GM12878 (cell line): ENCODE measurements at regions not wholly inside any gene's neighbourhood (a gene's known extent, or its start where the extent isn't known, plus 50 kb on each side); places are given as distances from the start of the nearest gene placed in this dataset.

Source experiments
- ATAC-seq: fragments of 200-7000 bp; cut with Tn5 transposase; 3 replicates; pipeline ENCODE4 v1.9.1; 2020; ENCODE audit warnings: mild to moderate bottlenecking, moderate library complexity
- BruUV-seq: library from RNA; stranded (reverse); fragments of 400-500 nt; replicated peaks from 2 replicates; lab custom pipeline; 2021; lab: Mats Ljungman, UMichigan
- CTCF ChIA-PET: fragments of 300-600 bp; sonication (Branson Sonifier 250); formaldehyde crosslinking; extraction: SDS; loops from one replicate; lab custom pipeline; 2021; ENCODE audit warnings: inconsistent platforms; lab: Yijun Ruan, JAX
- POLR2A ChIA-PET: fragments of 350-600 bp; formaldehyde crosslinking; extraction: SDS; loops from one replicate; lab custom pipeline; 2021; ENCODE audit warnings: inconsistent platforms; lab: Charles Lee
- RAD21 ChIA-PET: fragments of 300-600 bp; sonication (Branson Sonifier 250); formaldehyde crosslinking; loops from one replicate; lab custom pipeline; 2023; ENCODE audit warnings: antibody characterized with exemption; ENCODE audit not compliant: unreplicated experiment; lab: Charles Lee
- SMC1A ChIA-PET: fragments of 300-600 bp; sonication (Branson Sonifier 250); formaldehyde crosslinking; loops from one replicate; lab custom pipeline; 2023; ENCODE audit not compliant: unreplicated experiment, uncharacterized antibody; lab: Charles Lee
- DNase-seq: peaks from one replicate; pipeline ENCODE4 v3.0.0-alpha.2; 2011; ENCODE audit warnings: low read depth, low spot score
- FAIRE-seq: peaks from 3 replicates; lab custom pipeline; 2011; peaks lifted over from hg19 to GRCh38; lab: Jason Lieb, UNC
- H2AFZ ChIP-seq: 2 replicates; pipeline ENCODE4 v1.6.0; 2011; ENCODE audit warnings: low read depth, low read length, control low read depth; ENCODE audit not compliant: control insufficient read depth
- H3K27ac ChIP-seq: 2 replicates; pipeline ENCODE4 v1.5.1; 2011; ENCODE audit warnings: control low read depth; ENCODE audit not compliant: control insufficient read depth, insufficient read depth
- H3K27me3 ChIP-seq, 2 experiments: replicated peaks in 1 of 2; 2 replicates each; pipeline versions ENCODE4 v1.6.0 to v1.6.1; 2011; ENCODE audit warnings: low read length in 1 of 2; ENCODE audit not compliant: control insufficient read depth in 2 of 2, insufficient read depth in 2 of 2
- H3K36me3 ChIP-seq, 2 experiments: 2 replicates each; pipeline ENCODE4 v1.5.1; 2011; ENCODE audit warnings: low read length in 1 of 2; ENCODE audit not compliant: control insufficient read depth in 2 of 2, insufficient read depth in 2 of 2
- H3K4me1 ChIP-seq: 2 replicates; pipeline ENCODE4 v1.6.1; 2011; ENCODE audit warnings: mild to moderate bottlenecking, low read length, moderate library complexity, mixed read lengths; ENCODE audit not compliant: control insufficient read depth, insufficient read depth
- H3K4me2 ChIP-seq: 2 replicates; pipeline ENCODE4 v1.6.0; 2011; ENCODE audit warnings: control low read depth; ENCODE audit not compliant: control insufficient read depth, insufficient read depth
- H3K4me3 ChIP-seq: fragments of 200-600 bp; sonication (generic); 2 replicates; pipeline ENCODE4 v1.5.1; 2016
- H3K79me2 ChIP-seq: 2 replicates; pipeline ENCODE4 v1.6.0; 2011; ENCODE audit warnings: low read length; ENCODE audit not compliant: control insufficient read depth, insufficient read depth
- H3K9ac ChIP-seq: 2 replicates; pipeline ENCODE4 v1.8.0; 2011; ENCODE audit warnings: low read length, control low read depth, mixed read lengths; ENCODE audit not compliant: control insufficient read depth, insufficient read depth
- H3K9me3 ChIP-seq: replicated peaks from 3 replicates; pipeline ENCODE4 v1.5.1; 2011; ENCODE audit warnings: mild to moderate bottlenecking, low read length; ENCODE audit not compliant: control insufficient read depth, insufficient read depth
- H4K20me1 ChIP-seq: 2 replicates; pipeline ENCODE4 v1.6.0; 2011; ENCODE audit not compliant: control insufficient read depth, insufficient read depth
- ASH2L ChIP-seq: fragments of 300-600, 200-600 bp; sonication (generic); IDR thresholded peaks from 2 replicates; pipeline ENCODE4 v1.6.1; 2017; ENCODE audit warnings: low read depth, mild to moderate bottlenecking, borderline replicate concordance
- CBFB ChIP-seq: IDR thresholded peaks from 2 replicates; pipeline ENCODE4 v1.6.1; 2016; ENCODE audit warnings: antibody characterized with exemption, low read depth
- CEBPZ ChIP-seq: fragments of 150-350 bp; IDR thresholded peaks from 2 replicates; pipeline ENCODE4 v1.6.1; 2016; ENCODE audit warnings: low read depth, low read length
- CTCF ChIP-seq, 3 experiments: IDR thresholded peaks in 2 of 3; conservative IDR thresholded peaks in 1 of 3; 2 replicates each; pipeline ENCODE4 v1.5.1; 2011; ENCODE audit warnings: low read depth in 3 of 3, low read length in 3 of 3, mild to moderate bottlenecking in 3 of 3, control low read depth in 2 of 3, moderate library complexity in 2 of 3, inconsistent platforms in 1 of 3, mixed read lengths in 1 of 3; ENCODE audit not compliant: control insufficient read depth in 2 of 3, insufficient read depth in 1 of 3; ENCODE audit errors: extremely low read depth in 1 of 3
- IRF3 ChIP-seq: fragments of 450-650 bp; IDR thresholded peaks from 2 replicates; pipeline ENCODE4 v1.6.1; 2014; ENCODE audit warnings: mild to moderate bottlenecking
- KAT2A ChIP-seq: conservative IDR thresholded peaks from 2 replicates; pipeline ENCODE4 v1.6.1; 2011; ENCODE audit warnings: low read depth, low read length; ENCODE audit not compliant: control insufficient read depth
- MTA3 ChIP-seq: IDR thresholded peaks from 2 replicates; pipeline ENCODE4 v1.6.1; 2012; ENCODE audit warnings: low read length, inconsistent platforms, borderline replicate concordance
- MYC ChIP-seq: IDR thresholded peaks from 2 replicates; pipeline ENCODE4 v1.6.1; 2011; ENCODE audit warnings: mild to moderate bottlenecking, low read length, moderate library complexity, inconsistent platforms; ENCODE audit not compliant: insufficient read depth, insufficient replicate concordance, insufficient read length, severe bottlenecking
- NR2C2 ChIP-seq: IDR thresholded peaks from 2 replicates; pipeline ENCODE4 v1.6.1; 2011; ENCODE audit warnings: borderline replicate concordance, low read depth; ENCODE audit not compliant: control insufficient read depth, insufficient read length
- NRF1 ChIP-seq: conservative IDR thresholded peaks from 2 replicates; pipeline ENCODE4 v1.6.1; 2011; ENCODE audit warnings: mild to moderate bottlenecking, low read depth, low read length, improper control_type of control experiment
- SIX5 ChIP-seq: IDR thresholded peaks from 2 replicates; pipeline ENCODE4 v1.6.1; 2011; ENCODE audit warnings: mild to moderate bottlenecking, low read depth, low read length, moderate library complexity; ENCODE audit not compliant: severe bottlenecking
- SMC3 ChIP-seq: IDR thresholded peaks from 2 replicates; pipeline ENCODE4 v1.6.1; 2011; ENCODE audit warnings: low read length, improper control_type of control experiment, borderline replicate concordance
- ZBTB40 ChIP-seq: fragments of 450-650 bp; IDR thresholded peaks from 2 replicates; pipeline ENCODE4 v1.6.1; 2016; ENCODE audit warnings: mild to moderate bottlenecking, moderate library complexity, borderline replicate concordance
- WGBS: methylation state at CpG from one replicate; pipeline ENCODE4 v1.1.6; 2016; ENCODE audit warnings: low lambda C conversion rate; ENCODE audit not compliant: insufficient replicate concordance, insufficient coverage; ENCODE audit errors: missing lambda C conversion rate; 5-methylcytosine and 5-hydroxymethylcytosine counted together
- in situ Hi-C: fragments of 300-500 bp; cut with MboI; formaldehyde crosslinking; loops from 9 replicates; pipeline ENCODE4 v1.14.3; 2018; ENCODE audit warnings: mixed read lengths
- intact Hi-C: fragments of 100-400 bp; cut with micrococcal nuclease; formaldehyde crosslinking; loops from one replicate; pipeline ENCODE4 v1.14.2; 2022; ENCODE audit not compliant: unreplicated experiment

GRCh38 chr13:104461049-104461448, 1394.8 kb upstream of the SLC10A2 start:
- in situ Hi-C loops (no loop called here), intact Hi-C loops (no loop called here)
- no peaks in the 10 kb centered on the region for H3K79me2 ChIP-seq
- no peak overlapping the region for H3K27ac ChIP-seq
- FAIRE-seq (no peak), DNase-seq (no peak)
- ChIA-PET SMC1A (no interaction called here), RAD21 (no interaction called here)
- no peaks in the 10 kb centered on the region for H3K27me3 ChIP-seq
- no TSS peak for BruUV-seq
- H3K36me3 ChIP-seq = no peaks in the 10 kb centered on the region
- no peaks in the 10 kb centered on the region for H3K4me1 ChIP-seq
- no peak overlapping the region for H3K9ac ChIP-seq
- 0% methylated on average over 4 of the region's 4 CpGs for WGBS
- no peaks in the 10 kb centered on the region for H4K20me1 ChIP-seq
- TF ChIP-seq SMC3 = no peak
- no peak for TF ChIP-seq ASH2L
- no peak for TF ChIP-seq ZBTB40
- TF ChIP-seq MYC = no peak
- TF ChIP-seq MTA3 = no peak
- no peak for TF ChIP-seq IRF3
- no peak for TF ChIP-seq CEBPZ
- TF ChIP-seq CBFB = no peak
- no peak for TF ChIP-seq KAT2A
- TF ChIP-seq CTCF (IDR thresholded peaks at IDR 0.05 in 2 of 3, conservative IDR thresholded peaks at IDR 0.05 in 1 of 3; ENCODE audit: control insufficient read depth in 2 of 3, extremely low read depth in 1 of 3, insufficient read depth in 1 of 3, low read depth in 3 of 3, low read length in 3 of 3) = no peak
- no peak for TF ChIP-seq NRF1
- TF ChIP-seq NR2C2 = no peak
- no peak for TF ChIP-seq SIX5
- TF ChIP-seq, all 136 proteins: peak for 0
- ChIA-PET CTCF (no interaction called here), POLR2A (no interaction called here)
- no peak overlapping the region for H2AFZ ChIP-seq
- H3K4me2 ChIP-seq = no peak overlapping the region
- H3K4me3 ChIP-seq = no peak overlapping the region
- ATAC-seq = no peak
- H3K9me3 ChIP-seq = no peaks in the 10 kb centered on the region
